ENCODE measurements at regions not wholly inside any gene's neighbourhood (a gene's known extent, or its start where the extent isn't known, plus 50 kb on each side); places are given as distances from the start of the nearest gene placed in this dataset.
"Not testable (repeated sequence)": the region's sequence is repeated elsewhere in the genome, so short reads cannot be mapped to it uniquely, and the experiment has no call there.

- no peak for DNase-seq (ENCODE audit: low spot score)
- no peak overlapping the region for H3K27ac ChIP-seq
- POLR2A ChIA-PET (ENCODE audit: low non-redundant PET): no interaction called here
- no peak for TF ChIP-seq CTCF (conservative IDR thresholded peaks at IDR 0.05; ENCODE audit: low read depth)
- CTCF ChIA-PET: no interaction called here
Measured at GRCh38 chr10:8338177-8338766, 283.8 kb downstream of the GATA3 start.

GRCh38 chr10:8344756-8345155, 290.3 kb downstream of the GATA3 start:
- no peak for TF ChIP-seq CTCF (conservative IDR thresholded peaks at IDR 0.05; ENCODE audit: low read depth)
- no peak for DNase-seq (ENCODE audit: low spot score)
- CTCF ChIA-PET: no interaction called here
- POLR2A ChIA-PET (ENCODE audit: low non-redundant PET): no interaction called here
- H3K27ac ChIP-seq: no peak overlapping the region

GRCh38 chr10:8346861-8347260, 292.4 kb downstream of the GATA3 start:
- no peak for TF ChIP-seq CTCF (conservative IDR thresholded peaks at IDR 0.05; ENCODE audit: low read depth)
- no peak overlapping the region for H3K27ac ChIP-seq
- CTCF ChIA-PET: interaction anchor here (0.7 kb wide), 1 partner anchor 1320 kb away, joined by 3 read pairs; no protein-coding TSS in a partner anchor
- POLR2A ChIA-PET (ENCODE audit: low non-redundant PET): no interaction called here
- no peak for DNase-seq (ENCODE audit: low spot score)

- H3K27ac ChIP-seq; DNase-seq (ENCODE audit: low spot score); POLR2A ChIA-PET (ENCODE audit: low non-redundant PET); CTCF ChIA-PET: not testable (repeated sequence)
Measured at GRCh38 chr10:8347614-8348013, 293.1 kb downstream of the GATA3 start.

GRCh38 chr10:8349610-8350249, 295.2 kb downstream of the GATA3 start:
- CTCF ChIA-PET: interaction anchor here (0.5 to 0.6 kb wide), 2 partner anchors 410 to 475 kb away, joined by 3 read pairs; no protein-coding TSS in a partner anchor
- POLR2A ChIA-PET (ENCODE audit: low non-redundant PET): no interaction called here
- TF ChIP-seq CTCF (conservative IDR thresholded peaks at IDR 0.05; ENCODE audit: low read depth): no peak
- no peak overlapping the region for H3K27ac ChIP-seq
- DNase-seq (ENCODE audit: low spot score): no peak

- no peak for TF ChIP-seq CTCF (conservative IDR thresholded peaks at IDR 0.05; ENCODE audit: low read depth)
- POLR2A ChIA-PET (ENCODE audit: low non-redundant PET): no interaction called here
- CTCF ChIA-PET: interaction anchor here (0.5 to 0.7 kb wide), 3 partner anchors 274 to 476 kb away, joined by 3 to 4 read pairs (median 3); no protein-coding TSS in a partner anchor
- no peak overlapping the region for H3K27ac ChIP-seq
- DNase-seq (ENCODE audit: low spot score): no peak
Measured at GRCh38 chr10:8350250-8350967, 295.9 kb downstream of the GATA3 start.

Data from RWPE1 (cell line).